Endothelial cell of umbilical vein (primary cell): ENCODE measurements at regions not wholly inside any gene's neighbourhood (a gene's known extent, or its start where the extent isn't known, plus 50 kb on each side); places are given as distances from the start of the nearest gene placed in this dataset.

Source experiments
- BruUV-seq: library from RNA; stranded (reverse); fragments of 400-500 nt; replicated peaks from 2 replicates; lab custom pipeline; 2021; lab: Mats Ljungman, UMichigan
- CTCF ChIA-PET: fragments of 300-600, 350-600 bp; sonication (Branson Sonifier 250); formaldehyde crosslinking; loops from one replicate; lab custom pipeline; 2021; ENCODE audit warnings: antibody characterized with exemption, inconsistent platforms; lab: Charles Lee
- POLR2A ChIA-PET: fragments of 300-600, 350-600 bp; sonication (Branson Sonifier 250); formaldehyde crosslinking; loops from one replicate; lab custom pipeline; 2021; ENCODE audit warnings: antibody characterized with exemption, inconsistent platforms; lab: Charles Lee
- DNase-seq: peaks from one replicate; pipeline ENCODE4 v3.0.0-alpha.2; 2011; ENCODE audit warnings: low read depth, low spot score
- FAIRE-seq: peaks from 2 replicates; lab custom pipeline; 2011; peaks lifted over from hg19 to GRCh38; lab: Jason Lieb, UNC
- H2AFZ ChIP-seq: 2 replicates; pipeline ENCODE4 v1.6.0; 2012; ENCODE audit warnings: low read depth, low read length, control low read depth, inconsistent platforms
- H3K27ac ChIP-seq: 2 replicates; pipeline ENCODE4 v1.5.1; 2011; ENCODE audit warnings: low read depth, mild to moderate bottlenecking, control low read depth, low read length, moderate library complexity; ENCODE audit not compliant: insufficient read depth
- H3K27me3 ChIP-seq, 2 experiments: 2 replicates each; pipeline versions ENCODE4 v1.6.0 to v1.6.1; 2011; ENCODE audit warnings: low read length in 2 of 2, mixed read lengths in 1 of 2; ENCODE audit not compliant: control insufficient read depth in 2 of 2, insufficient read depth in 2 of 2
- H3K36me3 ChIP-seq, 2 experiments: 2 replicates in 1 of 2; 3 replicates in 1 of 2; pipeline ENCODE4 v1.5.1; 2011; ENCODE audit warnings: low read length in 2 of 2, mild to moderate bottlenecking in 1 of 2, moderate library complexity in 1 of 2; ENCODE audit not compliant: control insufficient read depth in 2 of 2, insufficient read depth in 2 of 2; ENCODE audit errors: extremely low read depth in 1 of 2
- H3K4me1 ChIP-seq: 3 replicates; pipeline ENCODE4 v1.5.1; 2011; ENCODE audit warnings: mild to moderate bottlenecking, low read length; ENCODE audit not compliant: control insufficient read depth, insufficient read depth; ENCODE audit errors: extremely low read depth
- H3K4me2 ChIP-seq: 2 replicates; pipeline ENCODE4 v1.6.1; 2011; ENCODE audit warnings: low read length, control low read depth, mixed read lengths; ENCODE audit not compliant: insufficient read depth
- H3K4me3 ChIP-seq, 3 experiments: fragments of 200-600 bp in 1 of 3; sonication (generic), shearing (Covaris generic) in 1 of 3; replicated peaks in 1 of 3; 2 replicates each; pipeline ENCODE4 v1.5.1; 2011 to 2016; ENCODE audit warnings: control low read depth in 3 of 3, low read length in 3 of 3, mild to moderate bottlenecking in 2 of 3, inconsistent platforms in 1 of 3, low read depth in 1 of 3, moderate library complexity in 1 of 3; ENCODE audit not compliant: insufficient read depth in 1 of 3
- H3K79me2 ChIP-seq: 2 replicates; pipeline ENCODE4 v1.6.0; 2012; ENCODE audit warnings: low read length, inconsistent platforms; ENCODE audit not compliant: control insufficient read depth, insufficient read depth
- H3K9ac ChIP-seq: replicated peaks from 2 replicates; pipeline ENCODE3; 2011; ENCODE audit warnings: low read length, control low read depth; ENCODE audit not compliant: insufficient read depth; ENCODE audit errors: extremely low read depth
- H3K9me1 ChIP-seq: replicated peaks from 3 replicates; pipeline ENCODE4 v1.6.0; 2011; ENCODE audit warnings: mild to moderate bottlenecking, low read length; ENCODE audit not compliant: control insufficient read depth, insufficient read depth; ENCODE audit errors: extremely low read depth
- H3K9me3 ChIP-seq: replicated peaks from 2 replicates; pipeline ENCODE4 v1.5.1; 2012; ENCODE audit warnings: low read length, inconsistent platforms; ENCODE audit not compliant: control insufficient read depth, insufficient read depth
- H4K20me1 ChIP-seq: replicated peaks from 2 replicates; pipeline ENCODE3; 2011; ENCODE audit warnings: mild to moderate bottlenecking, low read length; ENCODE audit not compliant: control insufficient read depth, insufficient read depth; ENCODE audit errors: extremely low read depth
- CTCF ChIP-seq, 2 donors: IDR thresholded peaks; 1 replicate in 1 of 2; 2 replicates in 1 of 2; pipeline ENCODE4 v1.5.1; 2011; ENCODE audit warnings: low read length in 2 of 2, mild to moderate bottlenecking in 2 of 2, moderate library complexity in 2 of 2, control low read depth in 1 of 2, inconsistent platforms in 1 of 2, low read depth in 1 of 2; ENCODE audit not compliant: insufficient read depth in 1 of 2; ENCODE audit errors: extremely low read depth in 1 of 2
- EZH2 ChIP-seq: IDR thresholded peaks from 2 replicates; pipeline ENCODE4 v1.6.1; 2012; ENCODE audit warnings: borderline replicate concordance, low read depth, mild to moderate bottlenecking, moderate library complexity, low read length, inconsistent platforms; ENCODE audit not compliant: severe bottlenecking
- FOS ChIP-seq: IDR thresholded peaks from 2 replicates; pipeline ENCODE4 v1.6.1; 2011; ENCODE audit warnings: mild to moderate bottlenecking, low read length, moderate library complexity, borderline replicate concordance; ENCODE audit not compliant: insufficient read depth
- GATA2 ChIP-seq: IDR thresholded peaks from 2 replicates; pipeline ENCODE4 v1.7.0; 2011; ENCODE audit warnings: low read depth, mild to moderate bottlenecking, moderate library complexity, mixed read lengths, low read length; ENCODE audit not compliant: insufficient read length, insufficient read depth
- JUN ChIP-seq: IDR thresholded peaks from 2 replicates; pipeline ENCODE4 v1.6.1; 2011; ENCODE audit warnings: borderline replicate concordance, low read depth; ENCODE audit not compliant: insufficient read length, insufficient read depth
- MAX ChIP-seq: IDR thresholded peaks from 2 replicates; pipeline ENCODE4 v1.6.1; 2011; ENCODE audit not compliant: insufficient read depth, insufficient read length
- MYC ChIP-seq: IDR thresholded peaks from one replicate; pipeline ENCODE4 v1.6.1; 2011; ENCODE audit warnings: mild to moderate bottlenecking, low read depth, low read length
- POLR2A ChIP-seq: IDR thresholded peaks from 2 replicates; pipeline ENCODE4 v1.6.1; 2012; ENCODE audit warnings: low read depth, mild to moderate bottlenecking, control low read depth, low read length
- POLR2AphosphoS5 ChIP-seq: IDR thresholded peaks from 2 replicates; pipeline ENCODE4 v1.6.1; 2012; ENCODE audit warnings: low read depth, mild to moderate bottlenecking, control low read depth, low read length, moderate library complexity; ENCODE audit not compliant: insufficient read depth
- dilution Hi-C: fragments of 300-500 bp; cut with MboI; formaldehyde crosslinking; loops from one replicate; pipeline ENCODE4 v1.15.0; 2019; ENCODE audit warnings: low sequenced_read_pairs; ENCODE audit not compliant: extremely low pct_ligation_motif_present
- intact Hi-C: fragments of 100-400 bp; cut with micrococcal nuclease; formaldehyde crosslinking; loops from one replicate; pipeline ENCODE4 v1.10.0; 2022

- no peak overlapping the region for H3K27ac ChIP-seq
- TF ChIP-seq POLR2AphosphoS5 (no peak), MYC (no peak), FOS (no peak), MAX (no peak), POLR2A (no peak), EZH2 (no peak), GATA2 (no peak), JUN (no peak), CTCF (IDR thresholded peaks at IDR 0.05; ENCODE audit: extremely low read depth in 1 of 2, insufficient read depth in 1 of 2, low read depth in 1 of 2, low read length in 2 of 2) (no peak)
- no peak for FAIRE-seq
- dilution Hi-C loops (no loop called here), intact Hi-C loops (no loop called here)
- no peak overlapping the region for H3K4me2 ChIP-seq
- no peak overlapping the region for H3K9ac ChIP-seq
- no peaks in the 10 kb centered on the region for H3K27me3 ChIP-seq
- H3K36me3 ChIP-seq = no peaks in the 10 kb centered on the region
- no peak overlapping the region for H3K4me3 ChIP-seq
- DNase-seq = no peak
- H4K20me1 ChIP-seq = no peaks in the 10 kb centered on the region
- no peaks in the 10 kb centered on the region for H3K9me1 ChIP-seq
- H3K9me3 ChIP-seq = no peaks in the 10 kb centered on the region
- no peaks in the 10 kb centered on the region for H3K79me2 ChIP-seq
- CTCF ChIA-PET = no interaction called here
- BruUV-seq = no TSS peak
- POLR2A ChIA-PET = no interaction called here
- no peak overlapping the region for H2AFZ ChIP-seq
- no peaks in the 10 kb centered on the region for H3K4me1 ChIP-seq
These were observed 733.7 kb downstream of the TBL1XR1 start for GRCh38 chr3:176463610-176464009.
